WTC11 (cell line): ENCODE measurements at regions not wholly inside any gene's neighbourhood (a gene's known extent, or its start where the extent isn't known, plus 50 kb on each side); places are given as distances from the start of the nearest gene placed in this dataset.

Source experiments
- ATAC-seq: fragments of 200-7000 bp; cut with Tn5 transposase; 2 replicates; pipeline ENCODE4 v1.10.0; 2021; ENCODE audit warnings: mild to moderate bottlenecking, moderate library complexity
- CTCF ChIA-PET: fragments of 300-600 bp; sonication (Branson Sonifier 250); formaldehyde crosslinking; loops from one replicate; lab custom pipeline; 2021; ENCODE audit warnings: antibody characterized with exemption; lab: Charles Lee
- POLR2A ChIA-PET: fragments of 350-600 bp; sonication (Branson Sonifier 250); formaldehyde crosslinking; loops from one replicate; lab custom pipeline; 2021; ENCODE audit warnings: antibody characterized with exemption; lab: Charles Lee
- DNase-seq: peaks from one replicate; pipeline ENCODE4 v3.0.0; 2021; ENCODE audit warnings: low spot score
- H3K27ac Mint-ChIP-seq: 2 replicates; pipeline ENCODE4 v1.8.0; 2021; ENCODE audit warnings: mixed read lengths
- H3K27me3 Mint-ChIP-seq: 2 replicates; pipeline ENCODE4 v1.8.0; 2021; ENCODE audit warnings: low read depth, mild to moderate bottlenecking, moderate library complexity, mixed read lengths
- H3K36me3 Mint-ChIP-seq: 2 replicates; pipeline ENCODE4 v1.8.0; 2021; ENCODE audit warnings: mixed read lengths
- H3K4me1 Mint-ChIP-seq: 2 replicates; pipeline ENCODE4 v1.8.0; 2022; ENCODE audit warnings: mixed read lengths
- H3K4me3 Mint-ChIP-seq: 2 replicates; pipeline ENCODE4 v1.8.0; 2021; ENCODE audit warnings: mild to moderate bottlenecking, moderate library complexity, mixed read lengths
- H3K9me3 Mint-ChIP-seq: 2 replicates; pipeline ENCODE4 v1.8.0; 2021; ENCODE audit warnings: mixed read lengths
- ATF1 ChIP-seq: sonication (generic); formaldehyde crosslinking; IDR thresholded peaks from 2 replicates; pipeline ENCODE4 v1.8.1; 2023; ENCODE audit warnings: mild to moderate bottlenecking, moderate library complexity, missing genetic modification reagents
- CBFB ChIP-seq: sonication (generic); formaldehyde crosslinking; IDR thresholded peaks from 2 replicates; pipeline ENCODE4 v1.8.1; 2022; ENCODE audit warnings: mild to moderate bottlenecking, low read depth, missing genetic modification reagents
- EMX1 ChIP-seq: fragments of 250-450 bp; sonication (Bioruptor Pico); IDR thresholded peaks from 2 replicates; pipeline ENCODE4 v1.8.0; 2021; ENCODE audit warnings: mild to moderate bottlenecking
- MXD4 ChIP-seq: fragments of 250-450 bp; sonication (Bioruptor Pico); IDR thresholded peaks from 2 replicates; pipeline ENCODE4 v1.8.0; 2021; ENCODE audit warnings: mild to moderate bottlenecking, moderate library complexity, borderline replicate concordance
- MYBL2 ChIP-seq: sonication (generic); formaldehyde crosslinking; IDR thresholded peaks from 2 replicates; pipeline ENCODE4 v1.8.1; 2023; ENCODE audit warnings: mild to moderate bottlenecking, moderate library complexity, missing genetic modification reagents
- NR3C1 ChIP-seq: sonication (generic); formaldehyde crosslinking; conservative IDR thresholded peaks from 2 replicates; pipeline ENCODE4 v1.8.1; 2023; ENCODE audit warnings: low read depth, mild to moderate bottlenecking, missing genetic modification reagents
- PRRX2 ChIP-seq: fragments of 250-450 bp; sonication (Bioruptor Pico); IDR thresholded peaks from 2 replicates; pipeline ENCODE4 v1.8.0; 2021; ENCODE audit warnings: mild to moderate bottlenecking
- SMAD3 ChIP-seq: sonication (generic); formaldehyde crosslinking; IDR thresholded peaks from 2 replicates; pipeline ENCODE4 v1.8.0; 2022; ENCODE audit warnings: missing genetic modification reagents, mild to moderate bottlenecking, borderline replicate concordance
- SMAD4 ChIP-seq: sonication (generic); formaldehyde crosslinking; IDR thresholded peaks from 2 replicates; pipeline ENCODE4 v1.8.0; 2022; ENCODE audit warnings: mild to moderate bottlenecking, missing genetic modification reagents
- TP53 ChIP-seq: sonication (generic); formaldehyde crosslinking; IDR thresholded peaks from 2 replicates; pipeline ENCODE4 v1.8.1; 2023; ENCODE audit warnings: mild to moderate bottlenecking, missing genetic modification reagents
- TF ChIP-seq, protein P1 (sequence below): sonication (generic); formaldehyde crosslinking; IDR thresholded peaks from 2 replicates; pipeline ENCODE4 v1.8.0; 2022; ENCODE audit warnings: mild to moderate bottlenecking, missing genetic modification reagents
- TF ChIP-seq, protein P2 (sequence below): fragments of 250-450 bp; sonication (Bioruptor Pico); conservative IDR thresholded peaks from 2 replicates; pipeline ENCODE4 v1.9.0; 2021; ENCODE audit warnings: mild to moderate bottlenecking
- TF ChIP-seq, protein P3 (sequence below): sonication (generic); formaldehyde crosslinking; IDR thresholded peaks from 2 replicates; pipeline ENCODE4 v1.8.0; 2022; ENCODE audit warnings: mild to moderate bottlenecking, missing genetic modification reagents
- TF ChIP-seq, protein P4 (sequence below): sonication (generic); formaldehyde crosslinking; IDR thresholded peaks from 2 replicates; pipeline ENCODE4 v1.8.1; 2023; ENCODE audit warnings: mild to moderate bottlenecking, missing genetic modification reagents
- TF ChIP-seq, protein P5 (sequence below): sonication (generic); formaldehyde crosslinking; IDR thresholded peaks from 2 replicates; pipeline ENCODE4 v1.8.1; 2023; ENCODE audit warnings: mild to moderate bottlenecking, missing genetic modification reagents, borderline replicate concordance

- no peak for TF ChIP-seq SMAD4
- no peak for TF ChIP-seq SMAD3 (CRISPR knock-in tag)
- no peak for TF ChIP-seq MYBL2 (CRISPR knock-in tag)
- TF ChIP-seq PRRX2 (CRISPR knock-in tag): no peak
- no peak for TF ChIP-seq NR3C1
- TF ChIP-seq CBFB: no peak
- no peak for TF ChIP-seq ATF1 (CRISPR knock-in tag)
These were observed 60.0 kb upstream of the BTN3A2 start (continued) for GRCh38 chr6:26304797-26305640.

DNA sequence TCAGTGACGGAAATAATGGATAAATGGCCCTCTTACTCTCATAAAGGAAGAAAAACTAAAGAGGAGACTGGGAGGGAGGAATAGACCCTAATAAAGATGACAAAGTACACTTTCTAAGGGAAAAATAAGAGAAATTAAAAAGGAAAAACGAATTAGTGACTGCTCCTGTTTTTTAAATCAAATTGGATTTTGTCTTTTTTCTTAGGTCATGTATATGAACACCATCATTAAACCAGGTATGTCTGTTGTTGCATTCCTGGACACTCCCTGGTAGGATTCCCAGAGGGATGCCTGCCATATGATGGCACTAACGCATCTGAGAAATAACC is 59.4 kb upstream of the BTN3A2 start:
- TF ChIP-seq, protein P1, sequence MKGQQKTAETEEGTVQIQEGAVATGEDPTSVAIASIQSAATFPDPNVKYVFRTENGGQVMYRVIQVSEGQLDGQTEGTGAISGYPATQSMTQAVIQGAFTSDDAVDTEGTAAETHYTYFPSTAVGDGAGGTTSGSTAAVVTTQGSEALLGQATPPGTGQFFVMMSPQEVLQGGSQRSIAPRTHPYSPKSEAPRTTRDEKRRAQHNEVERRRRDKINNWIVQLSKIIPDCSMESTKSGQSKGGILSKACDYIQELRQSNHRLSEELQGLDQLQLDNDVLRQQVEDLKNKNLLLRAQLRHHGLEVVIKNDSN (CRISPR knock-in tag): no peak; the same call in 1 of the 2 replicates
- TF ChIP-seq, protein P2, sequence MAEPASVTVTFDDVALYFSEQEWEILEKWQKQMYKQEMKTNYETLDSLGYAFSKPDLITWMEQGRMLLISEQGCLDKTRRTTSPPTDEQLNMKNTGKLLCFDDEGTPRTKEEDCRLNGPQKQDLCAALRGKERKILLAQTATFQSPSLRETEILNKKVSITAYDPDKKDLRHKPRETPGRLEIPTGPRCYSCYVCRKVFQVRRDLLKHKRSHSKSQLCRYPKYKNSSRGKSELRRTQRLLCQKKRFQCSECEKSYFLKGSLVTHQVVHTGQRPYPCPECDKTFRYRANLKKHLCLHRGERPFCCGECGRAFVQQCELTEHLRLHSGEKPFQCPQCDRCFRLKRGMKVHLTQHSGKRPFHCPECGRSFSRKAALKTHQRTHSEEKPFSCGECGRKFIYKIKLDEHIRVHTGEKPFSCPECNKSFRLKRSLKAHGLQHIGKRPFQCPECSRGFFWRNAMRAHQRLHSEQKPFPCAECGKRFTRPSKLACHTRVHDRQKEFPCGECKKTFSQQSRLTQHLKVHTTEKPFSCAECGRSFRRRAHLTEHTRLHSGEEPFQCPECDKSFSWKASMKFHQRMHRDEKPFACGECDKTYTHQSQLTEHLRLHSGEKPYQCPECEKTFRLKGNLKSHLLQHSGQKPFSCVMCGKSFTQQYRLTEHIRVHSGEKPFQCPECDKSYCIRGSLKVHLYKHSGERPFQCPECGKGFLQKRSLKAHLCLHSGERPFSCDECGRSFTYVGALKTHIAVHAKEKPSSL: no peak
- no peak for TF ChIP-seq EMX1
- peaks cover 16% of the 10 kb centered on the region for H3K4me1 Mint-ChIP-seq
- 0 out of 2 replicates have a peak, but pooled peaks cover 3% of the 10 kb centered on the region for H3K27me3 Mint-ChIP-seq
- ChIA-PET CTCF (interaction anchor here (0.9 to 1.1 kb wide), 2 partner anchors 17 to 290 kb away, joined by 3 to 4 read pairs; no protein-coding TSS in a partner anchor), POLR2A (interaction anchor here (0.7 to 1.0 kb wide), 2 partner anchors 32 to 37 kb away, joined by 3 to 5 read pairs; a partner anchor contains a TSS)
- peaks cover 5% of the 10 kb centered on the region for H3K9me3 Mint-ChIP-seq
- DNase-seq (no peak), ATAC-seq (no peak)
- H3K4me3 Mint-ChIP-seq: peak overlapping the region; percentile 93
- H3K27ac Mint-ChIP-seq: peak overlapping the region; percentile 67; the same call in 1 of the 2 replicates
- no peaks in the 10 kb centered on the region for H3K36me3 Mint-ChIP-seq

- Mint-ChIP-seq H3K27me3 (0 out of 2 replicates have a peak, but pooled peaks cover 3% of the 10 kb centered on the region), H3K27ac (no peak overlapping the region), H3K4me3 (no peak overlapping the region), H3K36me3 (no peaks in the 10 kb centered on the region), H3K4me1 (peaks cover 16% of the 10 kb centered on the region), H3K9me3 (peaks cover 5% of the 10 kb centered on the region)
- ATAC-seq (no peak), DNase-seq (no peak)
- ChIA-PET POLR2A (interaction anchor here (0.7 kb wide), 1 partner anchor 36 kb away, joined by 3 read pairs; no protein-coding TSS in a partner anchor), CTCF (no interaction called here)
- TF ChIP-seq, protein P3, sequence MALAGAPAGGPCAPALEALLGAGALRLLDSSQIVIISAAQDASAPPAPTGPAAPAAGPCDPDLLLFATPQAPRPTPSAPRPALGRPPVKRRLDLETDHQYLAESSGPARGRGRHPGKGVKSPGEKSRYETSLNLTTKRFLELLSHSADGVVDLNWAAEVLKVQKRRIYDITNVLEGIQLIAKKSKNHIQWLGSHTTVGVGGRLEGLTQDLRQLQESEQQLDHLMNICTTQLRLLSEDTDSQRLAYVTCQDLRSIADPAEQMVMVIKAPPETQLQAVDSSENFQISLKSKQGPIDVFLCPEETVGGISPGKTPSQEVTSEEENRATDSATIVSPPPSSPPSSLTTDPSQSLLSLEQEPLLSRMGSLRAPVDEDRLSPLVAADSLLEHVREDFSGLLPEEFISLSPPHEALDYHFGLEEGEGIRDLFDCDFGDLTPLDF (CRISPR knock-in tag): no peak
- TF ChIP-seq MXD4: no peak
- TF ChIP-seq, protein P2: no peak
These were observed 58.8 kb upstream of the BTN3A2 start for GRCh38 chr6:26306232-26306631.

DNA sequence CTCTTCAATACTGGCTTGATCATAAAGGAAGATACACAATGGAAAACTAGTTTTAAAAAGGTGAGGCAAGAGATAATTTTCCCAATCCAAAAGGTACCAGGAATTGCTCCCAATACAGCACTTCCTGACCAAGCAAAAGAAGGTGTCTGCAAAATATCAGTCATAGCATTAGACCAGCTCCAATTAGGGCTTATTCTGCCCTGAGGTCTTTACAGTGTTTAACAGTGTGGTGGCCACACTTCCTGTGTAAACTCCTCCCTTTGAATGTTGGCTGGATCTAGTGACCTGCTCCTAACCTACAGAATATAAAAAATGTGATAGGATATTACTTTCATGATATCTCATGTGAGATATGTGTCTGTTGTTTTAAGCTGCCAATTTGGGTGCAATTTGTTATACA is 57.1 kb upstream of the BTN3A2 start:
- H3K27me3 Mint-ChIP-seq: 0 out of 2 replicates have a peak, but pooled peaks cover 3% of the 10 kb centered on the region
- CTCF ChIA-PET: no interaction called here
- peaks cover 16% of the 10 kb centered on the region for H3K4me1 Mint-ChIP-seq
- DNase-seq (no peak), ATAC-seq (no peak)
- H3K27ac Mint-ChIP-seq: no peak overlapping the region
- POLR2A ChIA-PET: interaction anchor here (1.7 kb wide), 1 partner anchor 23 kb away, joined by 5 read pairs; a partner anchor contains a TSS
- no peaks in the 10 kb centered on the region for H3K36me3 Mint-ChIP-seq
- no peaks in the 10 kb centered on the region for H3K9me3 Mint-ChIP-seq
- H3K4me3 Mint-ChIP-seq: no peak overlapping the region
- TF ChIP-seq TP53 (CRISPR knock-in tag) (no peak), MXD4 (no peak)
- TF ChIP-seq, protein P1 (CRISPR knock-in tag): no peak
- TF ChIP-seq, protein P4, sequence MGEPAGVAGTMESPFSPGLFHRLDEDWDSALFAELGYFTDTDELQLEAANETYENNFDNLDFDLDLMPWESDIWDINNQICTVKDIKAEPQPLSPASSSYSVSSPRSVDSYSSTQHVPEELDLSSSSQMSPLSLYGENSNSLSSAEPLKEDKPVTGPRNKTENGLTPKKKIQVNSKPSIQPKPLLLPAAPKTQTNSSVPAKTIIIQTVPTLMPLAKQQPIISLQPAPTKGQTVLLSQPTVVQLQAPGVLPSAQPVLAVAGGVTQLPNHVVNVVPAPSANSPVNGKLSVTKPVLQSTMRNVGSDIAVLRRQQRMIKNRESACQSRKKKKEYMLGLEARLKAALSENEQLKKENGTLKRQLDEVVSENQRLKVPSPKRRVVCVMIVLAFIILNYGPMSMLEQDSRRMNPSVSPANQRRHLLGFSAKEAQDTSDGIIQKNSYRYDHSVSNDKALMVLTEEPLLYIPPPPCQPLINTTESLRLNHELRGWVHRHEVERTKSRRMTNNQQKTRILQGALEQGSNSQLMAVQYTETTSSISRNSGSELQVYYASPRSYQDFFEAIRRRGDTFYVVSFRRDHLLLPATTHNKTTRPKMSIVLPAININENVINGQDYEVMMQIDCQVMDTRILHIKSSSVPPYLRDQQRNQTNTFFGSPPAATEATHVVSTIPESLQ (CRISPR knock-in tag): no peak
- TF ChIP-seq, protein P5, sequence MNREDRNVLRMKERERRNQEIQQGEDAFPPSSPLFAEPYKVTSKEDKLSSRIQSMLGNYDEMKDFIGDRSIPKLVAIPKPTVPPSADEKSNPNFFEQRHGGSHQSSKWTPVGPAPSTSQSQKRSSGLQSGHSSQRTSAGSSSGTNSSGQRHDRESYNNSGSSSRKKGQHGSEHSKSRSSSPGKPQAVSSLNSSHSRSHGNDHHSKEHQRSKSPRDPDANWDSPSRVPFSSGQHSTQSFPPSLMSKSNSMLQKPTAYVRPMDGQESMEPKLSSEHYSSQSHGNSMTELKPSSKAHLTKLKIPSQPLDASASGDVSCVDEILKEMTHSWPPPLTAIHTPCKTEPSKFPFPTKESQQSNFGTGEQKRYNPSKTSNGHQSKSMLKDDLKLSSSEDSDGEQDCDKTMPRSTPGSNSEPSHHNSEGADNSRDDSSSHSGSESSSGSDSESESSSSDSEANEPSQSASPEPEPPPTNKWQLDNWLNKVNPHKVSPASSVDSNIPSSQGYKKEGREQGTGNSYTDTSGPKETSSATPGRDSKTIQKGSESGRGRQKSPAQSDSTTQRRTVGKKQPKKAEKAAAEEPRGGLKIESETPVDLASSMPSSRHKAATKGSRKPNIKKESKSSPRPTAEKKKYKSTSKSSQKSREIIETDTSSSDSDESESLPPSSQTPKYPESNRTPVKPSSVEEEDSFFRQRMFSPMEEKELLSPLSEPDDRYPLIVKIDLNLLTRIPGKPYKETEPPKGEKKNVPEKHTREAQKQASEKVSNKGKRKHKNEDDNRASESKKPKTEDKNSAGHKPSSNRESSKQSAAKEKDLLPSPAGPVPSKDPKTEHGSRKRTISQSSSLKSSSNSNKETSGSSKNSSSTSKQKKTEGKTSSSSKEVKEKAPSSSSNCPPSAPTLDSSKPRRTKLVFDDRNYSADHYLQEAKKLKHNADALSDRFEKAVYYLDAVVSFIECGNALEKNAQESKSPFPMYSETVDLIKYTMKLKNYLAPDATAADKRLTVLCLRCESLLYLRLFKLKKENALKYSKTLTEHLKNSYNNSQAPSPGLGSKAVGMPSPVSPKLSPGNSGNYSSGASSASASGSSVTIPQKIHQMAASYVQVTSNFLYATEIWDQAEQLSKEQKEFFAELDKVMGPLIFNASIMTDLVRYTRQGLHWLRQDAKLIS (CRISPR knock-in tag): no peak
